HG03575 (cell line): ENCODE measurements at regions not wholly inside any gene's neighbourhood (a gene's known extent, or its start where the extent isn't known, plus 50 kb on each side); places are given as distances from the start of the nearest gene placed in this dataset.

ENCODE experiments used
- ATAC-seq: cut with Tn5 transposase; IDR thresholded peaks from one replicate; pipeline ENCODE4 v1.9.1; 2021; ENCODE audit not compliant: unreplicated experiment, insufficient number of reproducible peaks, low FRiP score; ENCODE audit errors: extremely low read depth

- ATAC-seq, result no peak
Measured at GRCh38 chr7:67406976-67407375, 410.3 kb downstream of the TYW1 start.

- ATAC-seq, result no peak
Measured at GRCh38 chr7:67407392-67408071, 410.9 kb downstream of the TYW1 start.

- ATAC-seq, result no peak
Measured at GRCh38 chr7:67408109-67408508, 411.5 kb downstream of the TYW1 start.

- ATAC-seq, result no peak
Measured at GRCh38 chr7:67413670-67414069, 417.0 kb downstream of the TYW1 start.

DNA sequence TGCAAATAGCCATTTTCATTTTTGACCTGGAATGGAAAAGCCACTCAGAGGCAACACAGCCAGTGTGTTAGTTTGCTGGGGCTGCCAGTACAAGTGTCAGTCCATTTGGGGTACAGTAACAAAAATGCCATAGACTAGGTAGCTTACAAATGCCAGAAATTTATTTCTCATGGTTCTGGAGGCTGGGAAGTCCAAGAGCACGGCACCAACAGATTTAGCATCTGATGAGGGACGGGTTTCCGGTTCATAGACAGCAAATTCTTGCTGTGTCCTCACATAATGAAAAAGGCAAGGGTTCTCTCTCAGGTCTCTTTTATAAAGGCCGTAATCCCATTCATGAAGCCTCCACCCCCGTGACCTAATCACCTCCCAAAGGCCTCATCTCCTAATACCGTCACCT, 418.2 kb downstream of the TYW1 start:
- ATAC-seq, result no peak

- no peak for ATAC-seq
Measured at GRCh38 chr7:67422601-67423000, 426.0 kb downstream of the TYW1 start.

- no peak for ATAC-seq
Measured at GRCh38 chr7:67423065-67423464, 426.4 kb downstream of the TYW1 start.

- ATAC-seq, result no peak
Measured at GRCh38 chr7:67426654-67427053, 430.0 kb downstream of the TYW1 start.

DNA sequence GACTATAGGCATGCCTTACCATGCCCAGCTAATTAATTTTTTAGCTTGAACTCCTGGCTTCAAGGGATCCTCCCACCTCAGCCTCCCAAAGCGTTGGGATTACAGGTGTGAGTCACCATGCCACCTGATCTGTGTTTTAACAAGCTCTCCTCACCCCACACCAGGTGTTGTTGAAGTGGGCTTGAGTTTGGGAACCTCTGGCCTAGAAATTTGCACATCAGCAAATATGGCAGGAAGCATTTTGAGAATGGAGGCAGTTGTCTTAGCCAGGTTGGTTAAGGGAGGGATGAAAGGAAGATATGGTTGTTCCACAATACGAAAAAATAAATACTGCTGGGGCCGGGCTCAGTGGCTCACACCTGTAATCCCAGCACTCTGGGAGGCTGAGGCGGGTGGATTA, 433.1 kb downstream of the TYW1 start:
- no peak for ATAC-seq

GRCh38 chr7:67432536-67433234, 436.1 kb downstream of the TYW1 start:
- ATAC-seq, result no peak

- ATAC-seq, result no peak
Measured at GRCh38 chr7:67435894-67436535, 439.4 kb downstream of the TYW1 start.

DNA sequence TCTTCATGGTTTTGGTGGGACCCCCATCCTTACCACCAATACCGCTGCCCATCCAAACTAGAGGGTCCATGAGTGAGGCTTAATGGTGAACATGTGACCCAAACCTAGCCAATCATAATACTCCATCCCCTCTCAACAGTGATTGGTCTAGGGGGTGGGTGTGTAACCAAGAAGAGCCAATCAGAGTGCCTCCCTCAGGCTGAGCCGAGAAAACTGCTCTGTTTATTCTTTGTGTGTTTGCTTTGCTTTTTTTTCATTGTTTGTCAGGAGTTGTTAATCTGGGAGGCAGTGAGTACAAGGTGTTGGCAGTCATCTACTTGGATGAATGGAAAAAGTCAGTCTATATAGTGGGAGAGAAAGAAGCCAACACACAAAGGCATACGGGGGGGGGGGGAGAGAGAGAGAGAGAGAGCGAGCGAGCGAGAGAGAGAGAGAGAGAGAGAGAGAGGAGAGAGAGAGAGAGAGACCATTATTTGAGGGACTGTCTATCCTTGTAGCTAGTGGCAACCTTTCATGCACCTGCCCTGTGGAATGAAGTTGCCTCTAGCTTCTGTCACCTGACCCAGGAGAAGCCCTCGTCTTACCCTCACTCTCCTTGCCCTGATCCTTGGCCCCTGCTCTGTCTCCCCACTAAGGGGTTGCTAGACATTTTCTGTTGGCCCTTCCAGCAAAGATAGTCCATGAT, 441.7 kb downstream of the TYW1 start:
- ATAC-seq, result no peak

DNA sequence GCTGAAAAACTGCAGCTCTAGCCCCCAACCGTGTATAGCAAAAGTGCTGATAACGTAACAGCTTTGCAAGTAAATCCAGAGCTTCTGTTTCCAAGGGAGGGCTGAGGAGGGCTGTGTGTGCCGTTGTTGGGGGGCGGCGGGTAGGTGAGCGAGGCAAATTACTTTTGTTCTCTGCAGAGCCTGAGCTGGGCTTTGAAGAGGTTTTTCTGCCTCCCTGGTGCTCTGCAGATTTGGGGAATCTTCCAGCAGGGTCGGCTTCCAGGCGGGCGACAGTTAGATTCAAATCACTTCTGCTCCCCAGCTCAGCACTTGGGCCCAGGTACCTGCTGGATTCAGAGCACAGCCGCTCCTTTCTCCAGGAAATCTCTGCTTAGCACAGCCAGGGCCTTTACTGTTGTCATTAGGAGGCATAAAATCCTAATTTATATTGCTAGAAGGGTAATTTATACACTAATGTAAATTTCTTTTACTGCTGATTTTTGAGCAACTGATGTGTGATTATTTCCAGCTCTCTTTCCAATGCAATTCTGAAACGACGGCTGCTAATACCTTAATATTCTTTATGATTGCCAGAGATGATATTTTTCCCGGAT, 442.4 kb downstream of the TYW1 start:
- ATAC-seq, result no peak

DNA sequence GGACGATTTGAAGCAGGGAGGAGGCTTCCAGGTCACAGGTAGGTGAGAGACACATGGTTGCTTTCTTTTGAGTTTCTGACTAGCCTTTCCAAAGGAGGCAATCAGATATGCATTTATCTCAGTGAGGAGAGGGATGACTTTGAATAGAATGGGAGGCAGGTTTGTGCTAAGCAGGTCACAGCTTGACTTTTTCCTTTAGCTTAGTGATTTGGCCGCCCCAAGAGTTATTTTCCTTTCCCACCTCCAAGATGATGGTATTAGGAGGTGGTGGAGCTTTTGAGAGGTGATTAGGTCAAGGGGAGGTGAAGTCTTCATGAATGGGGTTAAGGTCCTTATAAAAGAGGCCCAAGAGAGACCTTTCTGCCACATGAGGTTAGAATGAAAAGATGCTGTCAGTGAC, 443.7 kb downstream of the TYW1 start:
- no peak for ATAC-seq

GRCh38 chr7:67445728-67446127, 449.1 kb downstream of the TYW1 start:
- ATAC-seq, result no peak

GRCh38 chr7:67447297-67447696, 450.7 kb downstream of the TYW1 start:
- ATAC-seq, result no peak

- ATAC-seq, result no peak
Measured at GRCh38 chr7:67448271-67448670, 451.6 kb downstream of the TYW1 start.

DNA sequence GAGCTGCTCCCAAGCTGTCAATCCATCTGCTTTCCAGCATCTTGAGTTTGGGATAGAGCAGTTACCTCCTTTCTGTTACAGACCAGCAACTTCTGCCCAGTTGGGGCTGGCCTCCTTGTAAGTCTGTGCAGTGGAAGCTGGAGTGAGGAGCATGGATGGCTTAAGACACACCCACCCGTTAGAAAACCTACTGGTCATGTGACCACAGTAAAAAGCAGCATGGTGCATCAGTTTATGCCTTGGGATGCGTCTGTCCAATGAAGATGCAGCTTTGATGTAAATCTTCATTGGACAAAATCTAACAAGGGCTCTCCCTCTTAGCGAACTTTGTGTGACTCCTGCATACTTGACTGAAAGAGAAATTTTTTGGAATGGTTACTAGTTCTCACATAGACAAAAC, 453.5 kb downstream of the TYW1 start:
- no peak for ATAC-seq

GRCh38 chr7:67451306-67451705, 454.7 kb downstream of the TYW1 start:
- ATAC-seq, result no peak
